ENCODE measurements at regions not wholly inside any gene's neighbourhood (a gene's known extent, or its start where the extent isn't known, plus 50 kb on each side); places are given as distances from the start of the nearest gene placed in this dataset.

GRCh38 chr2:12990523-12990922 lies 273.8 kb downstream of the TRIB2 start:
- 0% methylated on average over 1 of the region's 1 CpG for WGBS (ENCODE audit: missing lambda C conversion rate)
- Histone ChIP-seq H3K27ac (no peak overlapping the region), H3K4me1 (no peaks in the 10 kb centered on the region), H3K4me3 (no peak overlapping the region), H3K9me3 (no peaks in the 10 kb centered on the region), H3K4me2 (no peak overlapping the region)
- DNase-seq (ENCODE audit: low read depth in 1 of 2, low spot score in 1 of 2) (no peak), FAIRE-seq (no peak), ATAC-seq (no peak)
- TF ChIP-seq RAD21 (conservative IDR thresholded peaks at IDR 0.05 in 1 of 2, IDR thresholded peaks at IDR 0.05 in 1 of 2) (0 out of 5 replicates have a peak, but pooled peaks of 1 of the 2 experiments have one; percentile 10), CBX2 (IDR thresholded peaks at IDR 0.05; ENCODE audit: borderline replicate concordance, low read depth) (no peak), CTCF (IDR thresholded peaks at IDR 0.05) (peak; percentile 31; the same call in 2 of the 3 replicates), SMC3 (IDR thresholded peaks at IDR 0.05) (0 out of 3 replicates have a peak, but pooled peaks have one; percentile 6)
- ChIA-PET CTCF (interaction anchor here (1.8 to 2.6 kb wide), 3 partner anchors 10 to 17 kb away, joined by 5 to 10 read pairs (median 7); no protein-coding TSS in a partner anchor), POLR2A (no interaction called here)

DNA sequence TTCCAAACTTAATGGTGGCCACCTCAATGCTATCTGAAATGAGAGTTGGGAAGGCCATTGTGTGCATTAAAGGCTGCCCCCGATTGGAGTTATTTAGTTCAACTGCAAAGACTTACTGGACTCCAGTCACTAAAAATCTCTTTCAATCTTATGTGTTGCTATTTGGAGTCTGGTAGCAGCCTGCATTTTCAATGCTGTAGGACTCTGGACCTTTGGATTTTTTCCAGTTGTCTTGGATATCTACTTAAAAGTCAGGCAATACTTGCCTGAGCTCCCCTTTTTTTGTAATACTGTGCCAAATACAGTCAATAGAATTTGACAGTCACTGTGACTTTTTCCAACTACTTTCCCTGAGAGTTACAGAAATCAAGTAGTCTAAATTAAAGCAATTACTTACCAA lies 281.9 kb downstream of the TRIB2 start:
- POLR2A ChIA-PET = no interaction called here
- TF ChIP-seq ESRRA (IDR thresholded peaks at IDR 0.05; ENCODE audit: borderline replicate concordance, low read length) = no peak
- TF ChIP-seq GATA3 (IDR thresholded peaks at IDR 0.05; ENCODE audit: borderline replicate concordance) = no peak
- TF ChIP-seq POLR2AphosphoS2 (conservative IDR thresholded peaks at IDR 0.05; ENCODE audit: low read length) = no peak
- TF ChIP-seq CBX8 (IDR thresholded peaks at IDR 0.05) = no peak
- no peak for TF ChIP-seq MAZ (IDR thresholded peaks at IDR 0.05; ENCODE audit: borderline replicate concordance, low read depth, low read length)
- TF ChIP-seq ZFP36 (IDR thresholded peaks at IDR 0.05; ENCODE audit: borderline replicate concordance, partially characterized antibody) = no peak
- no peak for TF ChIP-seq ZC3H11A (IDR thresholded peaks at IDR 0.05)
- TF ChIP-seq NFE2L2 (conservative IDR thresholded peaks at IDR 0.05; ENCODE audit: low read length) = no peak
- DNase-seq (ENCODE audit: low read depth in 1 of 2, low spot score in 1 of 2) (no peak), FAIRE-seq (no peak), ATAC-seq (no peak)
- CTCF ChIA-PET = no interaction called here
- no peaks in the 10 kb centered on the region for H3K9me3 ChIP-seq
- H3K27ac ChIP-seq = no peak overlapping the region
- H3K4me2 ChIP-seq = no peak overlapping the region
- H3K4me1 ChIP-seq = no peaks in the 10 kb centered on the region
- H3K4me3 ChIP-seq = no peak overlapping the region
- WGBS (ENCODE audit: missing lambda C conversion rate) = 3% methylated on average over 1 of the region's 1 CpG

- Histone ChIP-seq H3K4me3 (no peak overlapping the region), H3K4me1 (no peaks in the 10 kb centered on the region), H3K9me3 (no peaks in the 10 kb centered on the region), H3K4me2 (no peak overlapping the region), H3K27ac (no peak overlapping the region)
- FAIRE-seq = no peak
- no peak for ATAC-seq
- no peak for DNase-seq (ENCODE audit: low read depth in 1 of 2, low spot score in 1 of 2)
- ChIA-PET POLR2A (no interaction called here), CTCF (interaction anchor here (1.4 kb wide), 1 partner anchor 10 kb away, joined by 7 read pairs; no protein-coding TSS in a partner anchor)
- 5% methylated on average over 12 of the region's 12 CpGs for WGBS (ENCODE audit: missing lambda C conversion rate)
- no peak for TF ChIP-seq EHMT2 (IDR thresholded peaks at IDR 0.05; ENCODE audit: low read depth)
- no peak for TF ChIP-seq HDAC2 (IDR thresholded peaks at IDR 0.05)
- no peak for TF ChIP-seq ATOH8 (CRISPR knock-in tag; IDR thresholded peaks at IDR 0.05; ENCODE audit: low read depth)
- no peak for TF ChIP-seq RCOR1 (IDR thresholded peaks at IDR 0.05; ENCODE audit: low read depth, low read length)
- TF ChIP-seq ZNF302 (CRISPR knock-in tag; IDR thresholded peaks at IDR 0.05) = no peak
- TF ChIP-seq, protein P1, sequence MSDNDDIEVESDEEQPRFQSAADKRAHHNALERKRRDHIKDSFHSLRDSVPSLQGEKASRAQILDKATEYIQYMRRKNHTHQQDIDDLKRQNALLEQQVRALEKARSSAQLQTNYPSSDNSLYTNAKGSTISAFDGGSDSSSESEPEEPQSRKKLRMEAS (IDR thresholded peaks at IDR 0.05) = no peak
- no peak for TF ChIP-seq ZSCAN20 (CRISPR knock-in tag; IDR thresholded peaks at IDR 0.05)
- TF ChIP-seq EHF (CRISPR knock-in tag; IDR thresholded peaks at IDR 0.05) = no peak
- no peak for TF ChIP-seq HOXB5 (CRISPR knock-in tag; IDR thresholded peaks at IDR 0.05)
- no peak for TF ChIP-seq POLR2A (IDR thresholded peaks at IDR 0.05; ENCODE audit: low read length)
- TF ChIP-seq KDM1A (IDR thresholded peaks at IDR 0.05; ENCODE audit: low read depth) = no peak
- no peak for TF ChIP-seq MYC (IDR thresholded peaks at IDR 0.05; ENCODE audit: borderline replicate concordance, low read length)
- no peak for TF ChIP-seq HOXB13 (CRISPR knock-in tag; IDR thresholded peaks at IDR 0.05; ENCODE audit: low read depth)
- TF ChIP-seq CBX2 (IDR thresholded peaks at IDR 0.05; ENCODE audit: borderline replicate concordance, low read depth) = no peak
- no peak for TF ChIP-seq RAD21 (conservative IDR thresholded peaks at IDR 0.05 in 1 of 2, IDR thresholded peaks at IDR 0.05 in 1 of 2)
Observed at GRCh38 chr2:13000664-13001363, 284.1 kb downstream of the TRIB2 start.

All from A549 (cell line).